ENCODE measurements at regions not wholly inside any gene's neighbourhood (a gene's known extent, or its start where the extent isn't known, plus 50 kb on each side); places are given as distances from the start of the nearest gene placed in this dataset.

DNA sequence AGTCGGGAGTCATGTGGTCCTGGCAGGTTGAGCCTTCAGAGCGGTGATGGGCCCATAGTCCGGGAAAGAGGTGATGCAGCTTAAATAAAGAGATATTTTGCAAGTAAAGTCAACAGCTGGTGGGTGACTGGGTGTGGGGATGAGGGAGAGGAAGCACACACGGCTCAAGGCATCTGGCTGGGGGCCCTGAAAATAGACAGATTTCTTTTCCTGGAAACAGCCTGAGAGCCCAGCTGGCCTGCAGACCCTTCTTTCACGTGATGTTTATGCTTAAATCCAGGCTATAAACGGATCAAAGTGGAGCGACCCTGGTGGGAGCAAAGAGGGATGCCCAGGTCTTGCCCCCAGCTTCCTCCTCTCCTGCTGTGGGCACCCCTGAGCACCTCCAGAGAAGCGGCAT is 149.1 kb downstream of the TEX36 start:
- no peaks in the 10 kb centered on the region for H3K36me3 ChIP-seq (replicated peaks in 1 of 2; ENCODE audit: control insufficient read depth in 1 of 2, insufficient read depth in 2 of 2, low read length in 1 of 2)
- 28% methylated on average over 8 of the region's 8 CpGs for WGBS (ENCODE audit: low lambda C conversion rate)
- no peak overlapping the region for H3K9ac ChIP-seq
- no peaks in the 10 kb centered on the region for H4K20me1 ChIP-seq (ENCODE audit: insufficient read depth)
- ChIA-PET CTCF (interaction anchor here (4.6 kb wide), 1 partner anchor 12 kb away, joined by 12 read pairs; no protein-coding TSS in a partner anchor), POLR2A (no interaction called here)
- H3K4me1 ChIP-seq (ENCODE audit: control insufficient read depth in 1 of 2, insufficient read depth in 2 of 2, low read depth in 1 of 2, low read length in 1 of 2): peaks cover 0 to 13% of the 10 kb centered on the region in 2 experiments; a peak in 1 of 4 replicates
- no peak overlapping the region for H2AFZ ChIP-seq (ENCODE audit: low read depth)
- H3K4me3 ChIP-seq (ENCODE audit: low read depth in 2 of 2, low read length in 1 of 2): no peak overlapping the region
- no peak overlapping the region for H3K27ac ChIP-seq (ENCODE audit: low read depth in 2 of 2, low read length in 1 of 2)
- no peak for DNase-seq
- no peaks in the 10 kb centered on the region for H3K27me3 ChIP-seq (ENCODE audit: insufficient read depth)
- no peaks in the 10 kb centered on the region for H3K9me2 ChIP-seq
- TF ChIP-seq GABPA (IDR thresholded peaks at IDR 0.05; ENCODE audit: low read depth): no peak
- TF ChIP-seq SMC3 (IDR thresholded peaks at IDR 0.05; ENCODE audit: low read depth, low read length): no peak
- no peak for TF ChIP-seq PBX3 (IDR thresholded peaks at IDR 0.05)
- H3K4me2 ChIP-seq: no peak overlapping the region
- H3K9me3 ChIP-seq: no peaks in the 10 kb centered on the region
- no peaks in the 10 kb centered on the region for H3K79me2 ChIP-seq (ENCODE audit: insufficient read depth)
- H3F3A ChIP-seq (replicated peaks; ENCODE audit: insufficient read depth): no peaks in the 10 kb centered on the region

- H3K4me2 ChIP-seq: no peak overlapping the region
- H3K9me3 ChIP-seq: no peaks in the 10 kb centered on the region
- H3K9ac ChIP-seq: no peak overlapping the region
- WGBS (ENCODE audit: low lambda C conversion rate): 48% methylated on average over 12 of the region's 12 CpGs
- no peak overlapping the region for H3K4me3 ChIP-seq (ENCODE audit: low read depth in 2 of 2, low read length in 1 of 2)
- no peaks in the 10 kb centered on the region for H3F3A ChIP-seq (replicated peaks; ENCODE audit: insufficient read depth)
- ChIA-PET CTCF (interaction anchor here (4.6 kb wide), 1 partner anchor 9 kb away, joined by 12 read pairs; no protein-coding TSS in a partner anchor), POLR2A (no interaction called here)
- H4K20me1 ChIP-seq (ENCODE audit: insufficient read depth): no peaks in the 10 kb centered on the region
- TF ChIP-seq YY1 (IDR thresholded peaks at IDR 0.05; ENCODE audit: low read depth) (no peak), NFIC (IDR thresholded peaks at IDR 0.05; ENCODE audit: borderline replicate concordance) (no peak), MXI1 (IDR thresholded peaks at IDR 0.05; ENCODE audit: low read depth, low read length) (no peak), FOXJ3 (CRISPR knock-in tag; IDR thresholded peaks at IDR 0.05) (no peak), CTCF (IDR thresholded peaks at IDR 0.05) (no peak), RXRA (IDR thresholded peaks at IDR 0.05; ENCODE audit: borderline replicate concordance, low read depth) (no peak), FOSL2 (IDR thresholded peaks at IDR 0.05; ENCODE audit: borderline replicate concordance, low read depth) (no peak)
- no peaks in the 10 kb centered on the region for H3K27me3 ChIP-seq (ENCODE audit: insufficient read depth)
- H3K36me3 ChIP-seq (replicated peaks in 1 of 2; ENCODE audit: control insufficient read depth in 1 of 2, insufficient read depth in 2 of 2, low read length in 1 of 2): no peaks in the 10 kb centered on the region
- peaks cover 0 to 8% of the 10 kb centered on the region in 2 experiments; a peak in 1 of 4 replicates for H3K4me1 ChIP-seq (ENCODE audit: control insufficient read depth in 1 of 2, insufficient read depth in 2 of 2, low read depth in 1 of 2, low read length in 1 of 2)
- no peak overlapping the region for H3K27ac ChIP-seq (ENCODE audit: low read depth in 2 of 2, low read length in 1 of 2)
- H2AFZ ChIP-seq (ENCODE audit: low read depth): no peak overlapping the region
- no peaks in the 10 kb centered on the region for H3K9me2 ChIP-seq
- H3K79me2 ChIP-seq (ENCODE audit: insufficient read depth): no peaks in the 10 kb centered on the region
- no peak for DNase-seq
Measured at GRCh38 chr10:125531465-125531864, 151.5 kb downstream of the TEX36 start.

Data from SK-N-SH (cell line).